H1 (cell line): ENCODE measurements at regions not wholly inside any gene's neighbourhood (a gene's known extent, or its start where the extent isn't known, plus 50 kb on each side); places are given as distances from the start of the nearest gene placed in this dataset.

ENCODE experiments used
- CTCF ChIA-PET: fragments of 300-600 bp; sonication (Branson Sonifier 250); formaldehyde crosslinking; loops from one replicate; lab custom pipeline; 2021; ENCODE audit not compliant: partially characterized antibody; lab: Charles Lee
- POLR2A ChIA-PET: fragments of 300-600 bp; sonication (Branson Sonifier 250); formaldehyde crosslinking; loops from one replicate; lab custom pipeline; 2021; ENCODE audit warnings: inconsistent platforms; ENCODE audit not compliant: partially characterized antibody; lab: Charles Lee
- DNase-seq, 2 experiments: peaks; one replicate each; pipeline versions ENCODE4 v3.0.0 to v3.0.0-alpha.2; 2010 to 2022; ENCODE audit warnings: low spot score in 2 of 2, low read depth in 1 of 2, mixed read lengths in 1 of 2
- FAIRE-seq: peaks from 2 replicates; lab custom pipeline; 2011; peaks lifted over from hg19 to GRCh38; lab: Jason Lieb, UNC
- H2AFZ ChIP-seq: 2 replicates; pipeline ENCODE4 v1.8.1; 2012; ENCODE audit warnings: low read length, inconsistent platforms
- H2AK5ac ChIP-seq: 2 replicates; pipeline ENCODE4 v1.6.1; 2013; ENCODE audit warnings: low read depth, low read length
- H2BK120ac ChIP-seq: replicated peaks from 2 replicates; pipeline ENCODE3; 2013; ENCODE audit warnings: low read depth, low read length, inconsistent platforms
- H2BK12ac ChIP-seq: 2 replicates; pipeline ENCODE4 v1.6.1; 2013; ENCODE audit warnings: low read depth, low read length
- H2BK15ac ChIP-seq: 2 replicates; pipeline ENCODE4 v1.6.1; 2013; ENCODE audit warnings: low read length
- H2BK20ac ChIP-seq: 2 replicates; pipeline ENCODE4 v1.6.1; 2013; ENCODE audit warnings: low read length
- H2BK5ac ChIP-seq: 2 replicates; pipeline ENCODE4 v1.6.1; 2013; ENCODE audit warnings: low read depth, low read length
- H3K14ac ChIP-seq: 2 replicates; pipeline ENCODE4 v1.6.1; 2013; ENCODE audit warnings: inconsistent platforms; ENCODE audit not compliant: insufficient read length
- H3K18ac ChIP-seq: 2 replicates; pipeline ENCODE4 v1.6.1; 2013; ENCODE audit warnings: low read length; ENCODE audit errors: extremely low read depth
- H3K23ac ChIP-seq: 2 replicates; pipeline ENCODE4 v1.6.1; 2013; ENCODE audit warnings: inconsistent platforms; ENCODE audit not compliant: insufficient read length
- H3K23me2 ChIP-seq: 2 replicates; pipeline ENCODE4 v1.6.1; 2013; ENCODE audit warnings: low read depth, low read length
- H3K27ac ChIP-seq: 2 replicates; pipeline ENCODE4 v1.6.1; 2011; ENCODE audit warnings: low read depth, low read length, inconsistent platforms
- H3K27me3 ChIP-seq, 4 experiments: replicated peaks in 1 of 4; 1 replicate in 1 of 4; 2 replicates in 3 of 4; pipeline versions ENCODE4 v1.6.1 to v1.8.1; 2011 to 2013; ENCODE audit warnings: low read length in 3 of 4, mild to moderate bottlenecking in 3 of 4, inconsistent platforms in 2 of 4, mixed read lengths in 2 of 4, moderate library complexity in 1 of 4; ENCODE audit not compliant: control insufficient read depth in 3 of 4, insufficient read depth in 3 of 4; ENCODE audit errors: extremely low read depth in 1 of 4
- H3K36me3 ChIP-seq, 4 experiments: 2 replicates each; pipeline versions ENCODE4 v1.6.1 to v1.8.1; 2011 to 2013; ENCODE audit warnings: mild to moderate bottlenecking in 4 of 4, low read length in 3 of 4, moderate library complexity in 2 of 4, control low read depth in 1 of 4, inconsistent platforms in 1 of 4; ENCODE audit not compliant: insufficient read depth in 4 of 4, control insufficient read depth in 2 of 4
- H3K4ac ChIP-seq: replicated peaks from 2 replicates; pipeline ENCODE3; 2013; ENCODE audit warnings: low read length, low read depth, mixed read lengths, inconsistent platforms; ENCODE audit not compliant: insufficient read length
- H3K4me1 ChIP-seq, 4 experiments: replicated peaks in 1 of 4; 1 replicate in 1 of 4; 2 replicates in 3 of 4; pipeline versions ENCODE4 v1.6.1 to v1.8.1; 2011 to 2013; ENCODE audit warnings: low read length in 3 of 4, inconsistent platforms in 2 of 4, mixed read lengths in 1 of 4; ENCODE audit not compliant: insufficient read depth in 4 of 4, control insufficient read depth in 3 of 4
- H3K4me2 ChIP-seq, 2 experiments: 2 replicates each; pipeline versions ENCODE4 v1.6.1 to v1.8.1; 2011 to 2013; ENCODE audit warnings: low read depth in 2 of 2, low read length in 2 of 2, control low read depth in 1 of 2, inconsistent platforms in 1 of 2, mild to moderate bottlenecking in 1 of 2; ENCODE audit not compliant: insufficient read depth in 1 of 2
- H3K4me3 ChIP-seq, 4 experiments: fragments of 200-600, 300-600 bp in 1 of 4; sonication (generic), shearing (Covaris generic), sonication (Bioruptor Twin) in 1 of 4; 2 replicates each; pipeline versions ENCODE4 v1.5.1 to v1.8.1; 2011 to 2016; ENCODE audit warnings: low read length in 4 of 4, low read depth in 3 of 4, control low read depth in 2 of 4, inconsistent platforms in 2 of 4, mild to moderate bottlenecking in 2 of 4, mixed read lengths in 1 of 4, moderate library complexity in 1 of 4; ENCODE audit not compliant: insufficient read depth in 2 of 4; ENCODE audit errors: extremely low read depth in 1 of 4
- H3K56ac ChIP-seq: replicated peaks from 2 replicates; pipeline ENCODE3; 2013; ENCODE audit warnings: low read depth, mild to moderate bottlenecking, mixed read lengths, low read length, inconsistent platforms; ENCODE audit not compliant: insufficient read length
- H3K79me1 ChIP-seq: 2 replicates; pipeline ENCODE4 v1.6.1; 2013; ENCODE audit warnings: low read depth, low read length, control low read depth
- H3K79me2 ChIP-seq, 2 experiments: 2 replicates each; pipeline versions ENCODE4 v1.6.1 to v1.8.1; 2012 to 2013; ENCODE audit warnings: low read length in 2 of 2, mild to moderate bottlenecking in 2 of 2, inconsistent platforms in 1 of 2; ENCODE audit not compliant: insufficient read depth in 2 of 2, control insufficient read depth in 1 of 2
- H3K9ac ChIP-seq, 4 experiments: replicated peaks in 1 of 4; 1 replicate in 1 of 4; 2 replicates in 3 of 4; pipeline versions ENCODE4 v1.6.1 to v1.8.1; 2011 to 2013; ENCODE audit warnings: low read depth in 3 of 4, low read length in 3 of 4, control low read depth in 2 of 4, mild to moderate bottlenecking in 2 of 4, moderate library complexity in 2 of 4, inconsistent platforms in 1 of 4; ENCODE audit errors: extremely low read depth in 1 of 4
- H3K9me3 ChIP-seq, 2 experiments: 2 replicates each; pipeline versions ENCODE4 v1.6.1 to v1.8.1; 2012 to 2013; ENCODE audit warnings: mild to moderate bottlenecking in 2 of 2, moderate library complexity in 2 of 2, control low read depth in 1 of 2, inconsistent platforms in 1 of 2, low read depth in 1 of 2, low read length in 1 of 2, mixed read lengths in 1 of 2; ENCODE audit not compliant: insufficient read depth in 2 of 2
- H4K20me1 ChIP-seq, 2 experiments: replicated peaks in 1 of 2; 2 replicates each; pipeline versions ENCODE3 to v1.8.1; 2011 to 2013; ENCODE audit warnings: inconsistent platforms in 2 of 2, low read length in 2 of 2, mild to moderate bottlenecking in 1 of 2; ENCODE audit not compliant: insufficient read depth in 2 of 2, control insufficient read depth in 1 of 2
- H4K5ac ChIP-seq: 2 replicates; pipeline ENCODE4 v1.6.1; 2013; ENCODE audit warnings: low read length, low read depth, mixed read lengths, inconsistent platforms; ENCODE audit not compliant: insufficient read length
- H4K8ac ChIP-seq: 2 replicates; pipeline ENCODE4 v1.8.0; 2013; ENCODE audit warnings: mild to moderate bottlenecking, moderate library complexity, low read length, inconsistent platforms; ENCODE audit not compliant: insufficient read depth; ENCODE audit errors: extremely low read depth
- H4K91ac ChIP-seq: replicated peaks from 2 replicates; pipeline ENCODE3; 2013; ENCODE audit warnings: low read length, mixed read lengths, inconsistent platforms; ENCODE audit not compliant: insufficient read length
- POLR2A ChIP-seq, 2 experiments: IDR thresholded peaks; 1 replicate in 1 of 2; 2 replicates in 1 of 2; pipeline ENCODE4 v1.6.1; 2011; ENCODE audit warnings: low read depth in 2 of 2, low read length in 2 of 2, mild to moderate bottlenecking in 2 of 2; ENCODE audit errors: control extremely low read depth in 1 of 2
- RNF2 ChIP-seq: fragments of 200-900, 300-1000 bp; sonication (generic); IDR thresholded peaks from 2 replicates; pipeline ENCODE4 v1.7.1; 2016; ENCODE audit warnings: borderline replicate concordance, low read depth, mild to moderate bottlenecking, antibody characterized with exemption, low read length; ENCODE audit not compliant: poor library complexity, severe bottlenecking; ENCODE audit errors: missing control alignments
- SIX5 ChIP-seq: IDR thresholded peaks from 2 replicates; pipeline ENCODE4 v1.6.1; 2011; ENCODE audit warnings: mild to moderate bottlenecking, low read depth, low read length
- WGBS, 2 experiments: shearing (Covaris generic) in 1 of 2; methylation state at CpG; one replicate each; pipeline versions ENCODE4 v1.1.6 to v1.1.7; 2013 to 2015; ENCODE audit warnings: low lambda C conversion rate in 2 of 2, mixed read lengths in 2 of 2, inconsistent platforms in 1 of 2, low coverage in 1 of 2, missing lambda C conversion rate in 1 of 2; ENCODE audit not compliant: insufficient replicate concordance in 2 of 2, insufficient coverage in 1 of 2, insufficient read length in 1 of 2; ENCODE audit errors: extremely low coverage in 1 of 2, missing lambda C conversion rate in 1 of 2; 5-methylcytosine and 5-hydroxymethylcytosine counted together

GRCh38 chr4:75146223-75146622 is 213.3 kb downstream of the PARM1 start:
- no peak overlapping the region for H2BK120ac ChIP-seq
- H3K4me2 ChIP-seq = no peak overlapping the region
- DNase-seq (no peak), FAIRE-seq (no peak)
- H3K27ac ChIP-seq = no peak overlapping the region
- WGBS, 2 experiments = 94% methylated on average over 1 of the region's 1 CpG; no CpG with 5 or more reads in 1 of the 2 experiments
- no peak overlapping the region for H3K18ac ChIP-seq
- H3K36me3 ChIP-seq = no peaks in the 10 kb centered on the region
- H4K5ac ChIP-seq = no peak overlapping the region
- H4K20me1 ChIP-seq = no peaks in the 10 kb centered on the region
- no peak overlapping the region for H2BK5ac ChIP-seq
- TF ChIP-seq SIX5 (no peak), RNF2 (no peak), POLR2A (IDR thresholded peaks at IDR 0.05; ENCODE audit: control extremely low read depth in 1 of 2, low read depth in 2 of 2, low read length in 2 of 2) (no peak)
- no peak overlapping the region for H3K9ac ChIP-seq
- no peak overlapping the region for H3K4ac ChIP-seq
- no peaks in the 10 kb centered on the region for H3K79me1 ChIP-seq
- POLR2A ChIA-PET = no interaction called here
- H4K8ac ChIP-seq = no peak overlapping the region
- H2BK15ac ChIP-seq = no peak overlapping the region
- no peak overlapping the region for H3K4me3 ChIP-seq
- H3K4me1 ChIP-seq = 0 out of 7 replicates have a peak, but pooled peaks cover 0 to 6% (median 0%) of the 10 kb centered on the region in 4 experiments
- H2AK5ac ChIP-seq = no peak overlapping the region
- H3K23me2 ChIP-seq = no peaks in the 10 kb centered on the region; the same call in 1 of the 2 replicates
- no peak overlapping the region for H3K14ac ChIP-seq
- no peaks in the 10 kb centered on the region for H3K27me3 ChIP-seq
- no peak overlapping the region for H2BK20ac ChIP-seq
- no peak overlapping the region for H4K91ac ChIP-seq
- H3K56ac ChIP-seq = no peak overlapping the region
- no peak overlapping the region for H3K23ac ChIP-seq
- CTCF ChIA-PET = interaction anchor here (1.0 kb wide), 1 partner anchor 76 kb away, joined by 3 read pairs; no protein-coding TSS in a partner anchor
- no peak overlapping the region for H2BK12ac ChIP-seq
- H2AFZ ChIP-seq = no peak overlapping the region
- no peaks in the 10 kb centered on the region for H3K9me3 ChIP-seq
- no peaks in the 10 kb centered on the region for H3K79me2 ChIP-seq
